NOMO-1 (cell line): ENCODE measurements at regions not wholly inside any gene's neighbourhood (a gene's known extent, or its start where the extent isn't known, plus 50 kb on each side); places are given as distances from the start of the nearest gene placed in this dataset.

Experiments used
- DNase-seq, 2 experiments: peaks; one replicate each; lab custom pipeline; 2025; ENCODE audit not compliant: unreplicated experiment in 2 of 2; lab: John Stamatoyannopoulos, UW

- DNase-seq = no peak
Measured at GRCh38 chr7:45235905-45236304, 78.3 kb downstream of the RAMP3 start.

- no peak for DNase-seq
Measured at GRCh38 chr7:45236666-45237065, 79.1 kb downstream of the RAMP3 start.

- no peak for DNase-seq
Measured at GRCh38 chr7:45237788-45238461, 80.3 kb downstream of the RAMP3 start.

GRCh38 chr7:45238806-45239205 is 81.2 kb downstream of the RAMP3 start:
- no peak for DNase-seq

- DNase-seq = no peak
Measured at GRCh38 chr7:45239486-45239885, 81.9 kb downstream of the RAMP3 start.

- no peak for DNase-seq
Measured at GRCh38 chr7:45240273-45240771, 82.7 kb downstream of the RAMP3 start.

- no peak for DNase-seq
Measured at GRCh38 chr7:45240926-45241325, 83.3 kb downstream of the RAMP3 start.

GRCh38 chr7:45241339-45242109 is 83.9 kb downstream of the RAMP3 start:
- no peak for DNase-seq

GRCh38 chr7:45242261-45242660 is 84.7 kb downstream of the RAMP3 start:
- DNase-seq = no peak

GRCh38 chr7:45242698-45243097 is 85.1 kb downstream of the RAMP3 start:
- DNase-seq = no peak

- DNase-seq = no peak
Measured at GRCh38 chr7:45244981-45245380, 87.4 kb downstream of the RAMP3 start.

GRCh38 chr7:45246339-45246738 is 88.7 kb downstream of the RAMP3 start:
- DNase-seq = no peak

GRCh38 chr7:45252248-45252647 is 94.7 kb downstream of the RAMP3 start:
- DNase-seq = no peak

- DNase-seq = no peak
Measured at GRCh38 chr7:45252857-45253256, 95.3 kb downstream of the RAMP3 start.

- no peak for DNase-seq
Measured at GRCh38 chr7:45253368-45253767, 95.8 kb downstream of the RAMP3 start.

GRCh38 chr7:45255187-45255586 is 97.6 kb downstream of the RAMP3 start:
- no peak for DNase-seq

- DNase-seq = no peak
Measured at GRCh38 chr7:45256309-45256708, 98.7 kb downstream of the RAMP3 start.

- no peak for DNase-seq
Measured at GRCh38 chr7:45256775-45257174, 99.2 kb downstream of the RAMP3 start.

GRCh38 chr7:45257284-45257683 is 99.7 kb downstream of the RAMP3 start:
- DNase-seq = no peak

GRCh38 chr7:45258533-45259226 is 101.1 kb downstream of the RAMP3 start:
- no peak for DNase-seq

GRCh38 chr7:45259227-45259596 is 101.6 kb downstream of the RAMP3 start:
- DNase-seq = no peak
